Epidermal melanocyte (primary cell): ENCODE measurements at regions not wholly inside any gene's neighbourhood (a gene's known extent, or its start where the extent isn't known, plus 50 kb on each side); places are given as distances from the start of the nearest gene placed in this dataset.
"Not testable (repeated sequence)": the region's sequence is repeated elsewhere in the genome, so short reads cannot be mapped to it uniquely, and the experiment has no call there.

Source experiments
- DNase-seq: peaks from one replicate; pipeline ENCODE4 v3.0.0; 2011; ENCODE audit warnings: low spot score; ENCODE audit not compliant: insufficient read length

GRCh38 chr5:98109561-98110006, 663.9 kb upstream of the RGMB start:
- DNase-seq = no peak

GRCh38 chr5:98110282-98110691, 663.2 kb upstream of the RGMB start:
- DNase-seq = no peak

- DNase-seq = no peak
These were observed 662.7 kb upstream of the RGMB start for GRCh38 chr5:98110791-98111190.

- no peak for DNase-seq
These were observed 661.8 kb upstream of the RGMB start for GRCh38 chr5:98111686-98112085.

- no peak for DNase-seq
These were observed 652.2 kb upstream of the RGMB start for GRCh38 chr5:98121036-98121936.

- no peak for DNase-seq
These were observed 645.2 kb upstream of the RGMB start for GRCh38 chr5:98128271-98128670.

- DNase-seq = no peak
These were observed 644.6 kb upstream of the RGMB start for GRCh38 chr5:98128846-98129245.

- no peak for DNase-seq
These were observed 643.0 kb upstream of the RGMB start for GRCh38 chr5:98130261-98131035.

GRCh38 chr5:98144116-98144515, 629.3 kb upstream of the RGMB start:
- DNase-seq = no peak

GRCh38 chr5:98144710-98145109, 628.8 kb upstream of the RGMB start:
- no peak for DNase-seq

GRCh38 chr5:98157368-98157767, 616.1 kb upstream of the RGMB start:
- DNase-seq = no peak

GRCh38 chr5:98158440-98158839, 615.0 kb upstream of the RGMB start:
- no peak for DNase-seq

GRCh38 chr5:98163796-98164493, 609.5 kb upstream of the RGMB start:
- DNase-seq = no peak

GRCh38 chr5:98168871-98169270, 604.6 kb upstream of the RGMB start:
- DNase-seq = no peak

- DNase-seq = no peak
These were observed 602.5 kb upstream of the RGMB start for GRCh38 chr5:98170994-98171393.

GRCh38 chr5:98173334-98173733, 600.1 kb upstream of the RGMB start:
- no peak for DNase-seq

- no peak for DNase-seq
These were observed 598.0 kb upstream of the RGMB start for GRCh38 chr5:98175474-98175873.

- no peak for DNase-seq
These were observed 593.4 kb upstream of the RGMB start for GRCh38 chr5:98179791-98180755.

GRCh38 chr5:98186128-98186527, 587.3 kb upstream of the RGMB start:
- no peak for DNase-seq

GRCh38 chr5:98187945-98188344, 585.5 kb upstream of the RGMB start:
- no peak for DNase-seq

- not testable (repeated sequence) for DNase-seq
These were observed 583.1 kb upstream of the RGMB start for GRCh38 chr5:98190344-98190743.
